ENCODE measurements at regions not wholly inside any gene's neighbourhood (a gene's known extent, or its start where the extent isn't known, plus 50 kb on each side); places are given as distances from the start of the nearest gene placed in this dataset.

DNA sequence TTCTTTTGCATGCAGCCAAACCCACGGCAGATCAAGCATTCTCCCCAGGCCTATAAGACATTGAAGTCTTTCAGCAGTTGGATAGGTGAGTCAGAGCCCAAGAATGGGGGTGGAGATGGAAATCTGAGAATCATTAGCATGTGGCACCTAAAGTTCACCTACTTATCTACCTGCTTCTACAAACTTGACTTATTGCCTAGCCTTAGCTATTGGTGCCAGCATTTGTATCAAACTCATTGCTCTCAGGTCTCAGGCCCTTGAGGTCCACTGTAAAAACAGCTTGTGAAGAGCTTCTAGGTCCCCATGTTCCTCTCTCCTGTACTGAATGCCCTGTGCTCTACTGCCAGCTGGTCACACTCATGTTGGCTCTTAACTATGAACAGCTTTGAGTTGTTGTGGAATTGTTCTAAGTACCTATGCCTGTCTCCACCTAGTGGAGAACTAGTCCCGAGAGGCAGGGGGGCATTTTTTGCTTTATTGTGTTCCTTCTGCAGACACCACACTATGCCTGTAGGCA, 278.4 kb upstream of the SPRED2 start:
- Histone ChIP-seq H3K27me3 (ENCODE audit: low read depth) (no peaks in the 10 kb centered on the region), H3K4me1 (no peaks in the 10 kb centered on the region), H3K27ac (no peak overlapping the region), H3K4me3 (no peak overlapping the region), H3K36me3 (no peaks in the 10 kb centered on the region), H3K9me3 (no peaks in the 10 kb centered on the region)
- ATAC-seq (peak; percentile 59 to 76), DNase-seq (no peak)
- intact Hi-C loops (cut with DNase I), result no loop called here
- TF ChIP-seq, protein P1, sequence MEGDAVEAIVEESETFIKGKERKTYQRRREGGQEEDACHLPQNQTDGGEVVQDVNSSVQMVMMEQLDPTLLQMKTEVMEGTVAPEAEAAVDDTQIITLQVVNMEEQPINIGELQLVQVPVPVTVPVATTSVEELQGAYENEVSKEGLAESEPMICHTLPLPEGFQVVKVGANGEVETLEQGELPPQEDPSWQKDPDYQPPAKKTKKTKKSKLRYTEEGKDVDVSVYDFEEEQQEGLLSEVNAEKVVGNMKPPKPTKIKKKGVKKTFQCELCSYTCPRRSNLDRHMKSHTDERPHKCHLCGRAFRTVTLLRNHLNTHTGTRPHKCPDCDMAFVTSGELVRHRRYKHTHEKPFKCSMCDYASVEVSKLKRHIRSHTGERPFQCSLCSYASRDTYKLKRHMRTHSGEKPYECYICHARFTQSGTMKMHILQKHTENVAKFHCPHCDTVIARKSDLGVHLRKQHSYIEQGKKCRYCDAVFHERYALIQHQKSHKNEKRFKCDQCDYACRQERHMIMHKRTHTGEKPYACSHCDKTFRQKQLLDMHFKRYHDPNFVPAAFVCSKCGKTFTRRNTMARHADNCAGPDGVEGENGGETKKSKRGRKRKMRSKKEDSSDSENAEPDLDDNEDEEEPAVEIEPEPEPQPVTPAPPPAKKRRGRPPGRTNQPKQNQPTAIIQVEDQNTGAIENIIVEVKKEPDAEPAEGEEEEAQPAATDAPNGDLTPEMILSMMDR (IDR thresholded peaks at IDR 0.05), result peak; percentile 20

DNA sequence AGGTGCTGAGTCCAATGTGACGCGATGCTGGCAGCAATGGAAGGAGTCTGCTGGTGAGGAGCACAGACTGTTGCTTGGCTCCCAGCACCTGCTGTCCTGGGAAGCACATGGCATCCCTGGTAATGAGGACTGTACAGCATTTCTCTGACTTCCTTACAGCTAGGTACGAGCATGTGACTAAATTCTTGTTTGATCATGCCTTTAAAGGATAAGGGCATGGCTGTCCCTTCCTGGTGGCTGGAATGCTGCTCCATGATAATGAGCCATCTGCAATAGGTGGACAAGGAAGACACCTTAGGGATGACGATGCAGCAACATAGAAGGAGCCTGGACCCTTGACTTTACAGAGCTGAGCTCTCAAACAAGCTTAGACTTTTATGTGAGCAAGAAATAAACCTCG, 278.0 kb upstream of the SPRED2 start:
- intact Hi-C loops (cut with DNase I), result no loop called here

DNA sequence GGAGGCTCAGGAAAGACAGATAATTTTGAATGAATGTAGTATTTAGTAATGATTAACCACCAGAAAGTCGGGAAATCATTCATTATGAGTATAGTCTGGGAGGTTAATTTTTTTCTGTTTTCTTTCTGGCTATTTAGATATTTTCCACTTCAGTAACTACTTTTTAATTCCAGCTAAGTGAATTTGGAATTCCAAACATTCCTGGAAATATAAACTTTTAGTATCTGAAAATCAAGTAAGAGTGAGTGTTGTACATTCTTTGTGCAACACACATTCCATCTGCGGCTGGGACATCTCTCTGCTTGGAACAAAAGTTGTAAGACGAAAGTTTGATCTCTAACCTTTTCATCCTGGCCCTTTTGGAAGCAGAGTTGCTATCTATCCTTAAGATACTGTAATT, 275.7 kb upstream of the SPRED2 start:
- TF ChIP-seq, protein P1 (IDR thresholded peaks at IDR 0.05), result no peak
- DNase-seq (no peak), ATAC-seq (no peak)
- intact Hi-C loops (cut with DNase I), result no loop called here
- Histone ChIP-seq H3K4me1 (no peaks in the 10 kb centered on the region), H3K27me3 (ENCODE audit: low read depth) (no peaks in the 10 kb centered on the region), H3K9me3 (no peaks in the 10 kb centered on the region), H3K4me3 (no peak overlapping the region), H3K36me3 (no peaks in the 10 kb centered on the region), H3K27ac (no peak overlapping the region)

More for the DNA sequence above, 278.0 kb upstream of the SPRED2 start:
- no peak overlapping the region for H3K4me3 ChIP-seq
- TF ChIP-seq, protein P1 (IDR thresholded peaks at IDR 0.05), result no peak
- no peaks in the 10 kb centered on the region for H3K9me3 ChIP-seq
- H3K27me3 ChIP-seq (ENCODE audit: low read depth), result no peaks in the 10 kb centered on the region
- H3K36me3 ChIP-seq, result no peaks in the 10 kb centered on the region
- DNase-seq (no peak), ATAC-seq (no peak)
- H3K27ac ChIP-seq, result no peak overlapping the region
- H3K4me1 ChIP-seq, result no peaks in the 10 kb centered on the region

DNA sequence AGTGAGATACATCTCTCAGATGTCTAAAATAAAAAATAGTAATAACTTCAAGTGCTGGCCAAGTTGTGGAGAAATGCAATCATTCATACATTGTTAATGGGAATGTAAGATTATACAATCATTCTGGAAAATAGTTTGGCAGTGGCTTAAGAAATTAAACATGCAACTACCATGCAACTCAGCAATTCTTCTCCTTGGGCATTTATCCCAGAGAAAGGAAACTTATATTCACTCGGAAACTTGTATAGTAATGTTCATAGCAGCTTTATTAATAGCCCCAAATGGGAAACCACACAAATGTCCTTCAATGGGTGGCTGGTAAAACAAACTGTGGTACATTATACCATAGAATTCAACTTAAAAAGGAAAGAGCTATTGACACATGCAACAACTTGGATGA, 274.0 kb upstream of the SPRED2 start:
- H3K27ac ChIP-seq, result no peak overlapping the region
- no peak overlapping the region for H3K4me3 ChIP-seq
- TF ChIP-seq, protein P1 (IDR thresholded peaks at IDR 0.05), result no peak
- H3K9me3 ChIP-seq, result no peaks in the 10 kb centered on the region
- intact Hi-C loops (cut with DNase I), result no loop called here
- DNase-seq (no peak), ATAC-seq (no peak)
- no peaks in the 10 kb centered on the region for H3K36me3 ChIP-seq
- H3K4me1 ChIP-seq, result no peaks in the 10 kb centered on the region
- H3K27me3 ChIP-seq (ENCODE audit: low read depth), result no peaks in the 10 kb centered on the region

DNA sequence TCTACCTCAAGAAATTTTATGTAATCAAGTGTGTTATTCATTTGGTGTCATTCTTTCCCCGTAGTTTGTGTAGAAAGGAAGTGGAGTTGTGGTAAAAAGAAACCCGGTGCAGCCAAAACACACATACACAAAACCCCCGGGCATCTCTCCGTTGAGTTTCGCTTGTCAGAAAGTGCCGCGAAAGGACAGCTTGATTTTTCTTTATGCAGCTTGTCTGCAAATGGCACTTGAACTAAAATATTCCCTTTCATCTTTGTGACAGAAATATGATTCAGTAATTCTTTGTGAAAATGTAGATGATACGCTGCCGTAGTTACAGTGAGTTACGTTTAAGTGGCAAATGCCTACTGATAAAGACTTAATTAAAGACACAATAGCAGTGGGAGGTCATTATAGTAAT, 268.8 kb upstream of the SPRED2 start:
- DNase-seq, result no peak
- Histone ChIP-seq H3K27me3 (ENCODE audit: low read depth) (no peaks in the 10 kb centered on the region), H3K9me3 (no peaks in the 10 kb centered on the region), H3K4me3 (no peak overlapping the region), H3K4me1 (no peaks in the 10 kb centered on the region), H3K27ac (no peak overlapping the region), H3K36me3 (no peaks in the 10 kb centered on the region)
- no peak for ATAC-seq
- intact Hi-C loops (cut with DNase I), result no loop called here
- TF ChIP-seq, protein P1 (IDR thresholded peaks at IDR 0.05), result no peak

DNA sequence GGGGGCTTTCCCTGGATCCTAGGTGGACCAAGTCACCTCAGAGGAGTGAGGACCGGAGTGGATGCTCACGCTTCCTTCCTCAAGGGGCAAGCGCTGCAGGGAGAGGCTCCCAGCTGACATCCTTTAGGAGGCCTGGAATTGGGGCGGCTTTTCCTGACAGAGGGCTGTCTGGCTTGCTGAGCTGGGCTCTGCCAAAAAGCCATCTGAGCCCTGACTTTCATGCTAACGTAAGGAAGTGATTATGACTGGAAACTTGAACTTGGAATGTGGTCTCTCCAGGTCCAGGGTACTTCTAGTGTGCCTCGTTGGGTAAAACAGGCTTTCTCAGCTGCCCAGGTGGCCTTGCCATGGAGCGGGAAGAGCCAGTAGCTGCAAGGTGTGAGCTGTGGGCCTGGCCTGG, 268.3 kb upstream of the SPRED2 start:
- no peaks in the 10 kb centered on the region for H3K27me3 ChIP-seq (ENCODE audit: low read depth)
- ATAC-seq (no peak), DNase-seq (no peak)
- TF ChIP-seq, protein P1 (IDR thresholded peaks at IDR 0.05), result no peak
- H3K4me3 ChIP-seq, result no peak overlapping the region
- H3K4me1 ChIP-seq, result no peaks in the 10 kb centered on the region
- H3K9me3 ChIP-seq, result no peaks in the 10 kb centered on the region
- intact Hi-C loops (cut with DNase I), result no loop called here
- H3K36me3 ChIP-seq, result no peaks in the 10 kb centered on the region
- no peak overlapping the region for H3K27ac ChIP-seq

Data from lower lobe of right lung (tissue), 2 donors.